B cell (primary cell): ENCODE measurements at regions not wholly inside any gene's neighbourhood (a gene's known extent, or its start where the extent isn't known, plus 50 kb on each side); places are given as distances from the start of the nearest gene placed in this dataset.

Experiments used
- ATAC-seq: fragments of 200-7000 bp; cut with Tn5 transposase; one replicate; pipeline ENCODE4 v1.10.0; 2021; ENCODE audit warnings: low read depth, mild to moderate bottlenecking, moderate number of reproducible peaks, moderate library complexity
- CTCF ChIA-PET: fragments of 350-600 bp; sonication (Branson Sonifier 250); formaldehyde crosslinking; loops from one replicate; lab custom pipeline; 2021; ENCODE audit warnings: antibody characterized with exemption, inconsistent platforms; lab: Charles Lee
- POLR2A ChIA-PET: fragments of 350-600 bp; sonication (Branson Sonifier 250); formaldehyde crosslinking; loops from one replicate; lab custom pipeline; 2021; ENCODE audit warnings: antibody characterized with exemption; lab: Charles Lee
- DNase-seq: peaks from one replicate; pipeline ENCODE4 v3.0.0; 2013
- H2AFZ ChIP-seq: 2 replicates; pipeline ENCODE4 v1.6.1; 2012; ENCODE audit warnings: mild to moderate bottlenecking, low read depth, low read length; ENCODE audit not compliant: insufficient read depth, poor library complexity, severe bottlenecking
- H3K27ac ChIP-seq, 2 donors: 1 replicate in 1 of 2; 2 replicates in 1 of 2; pipeline ENCODE4 v1.5.1; 2012 to 2013; ENCODE audit warnings: low read length in 2 of 2, mild to moderate bottlenecking in 2 of 2, moderate library complexity in 1 of 2
- H3K27me3 ChIP-seq, 4 experiments: fragments of 200-600 bp in 1 of 4; sonication (generic) in 1 of 4; replicated peaks in 1 of 4; 1 replicate in 2 of 4; 2 replicates in 2 of 4; pipeline versions ENCODE4 v1.6.1 to v1.7.0; 2013 to 2016; ENCODE audit warnings: low read length in 3 of 4, mild to moderate bottlenecking in 2 of 4, mixed read lengths in 1 of 4, moderate library complexity in 1 of 4; ENCODE audit not compliant: insufficient read depth in 4 of 4, control insufficient read depth in 3 of 4; ENCODE audit errors: control extremely low read depth in 1 of 4
- H3K36me3 ChIP-seq, 2 experiments: replicated peaks in 1 of 2; 1 replicate in 1 of 2; 2 replicates in 1 of 2; pipeline versions ENCODE4 v1.6.1 to v1.7.1; 2013; ENCODE audit warnings: low read length in 1 of 2; ENCODE audit not compliant: insufficient read depth in 2 of 2, control insufficient read depth in 1 of 2; ENCODE audit errors: control extremely low read depth in 1 of 2, extremely low read depth in 1 of 2
- H3K4me1 ChIP-seq, 2 donors: fragments of 200-600 bp in 1 of 2; sonication (generic) in 1 of 2; 1 replicate in 1 of 2; 2 replicates in 1 of 2; pipeline versions ENCODE4 v1.5.1 to v1.6.1; 2013 to 2017; ENCODE audit warnings: low read length in 2 of 2; ENCODE audit not compliant: control insufficient read depth in 2 of 2, insufficient read depth in 2 of 2
- H3K4me2 ChIP-seq: replicated peaks from 2 replicates; pipeline ENCODE3; 2012; ENCODE audit warnings: mild to moderate bottlenecking, low read depth, low read length; ENCODE audit not compliant: poor library complexity, severe bottlenecking
- H3K4me3 ChIP-seq, 5 experiments: fragments of 200-600 bp in 1 of 5; sonication (generic) in 1 of 5; 1 replicate in 3 of 5; 2 replicates in 2 of 5; pipeline versions ENCODE4 v1.5.1 to v1.7.0; 2011 to 2016; ENCODE audit warnings: low read length in 4 of 5, mild to moderate bottlenecking in 4 of 5, low read depth in 2 of 5, control low read depth in 1 of 5, moderate library complexity in 1 of 5; ENCODE audit not compliant: insufficient read depth in 1 of 5; ENCODE audit errors: control extremely low read depth in 1 of 5, extremely low read depth in 1 of 5
- H3K79me2 ChIP-seq: fragments of 200-600 bp; sonication (generic); one replicate; pipeline ENCODE4 v1.6.0; 2016; ENCODE audit warnings: low read length; ENCODE audit not compliant: control insufficient read depth, insufficient read depth
- H3K9ac ChIP-seq: fragments of 200-600 bp; sonication (generic); 2 replicates; pipeline ENCODE4 v1.6.1; 2017; ENCODE audit warnings: mild to moderate bottlenecking, low read length, moderate library complexity
- H3K9me3 ChIP-seq, 3 donors: one replicate each; pipeline versions ENCODE4 v1.6.1 to v1.7.1; 2013; ENCODE audit warnings: low read length in 2 of 3; ENCODE audit not compliant: control insufficient read depth in 2 of 3, insufficient read depth in 1 of 3; ENCODE audit errors: control extremely low read depth in 1 of 3
- H4K20me1 ChIP-seq: 2 replicates; pipeline ENCODE4 v1.6.0; 2012; ENCODE audit warnings: mild to moderate bottlenecking, low read length; ENCODE audit not compliant: insufficient read depth, control insufficient read depth, poor library complexity, severe bottlenecking
- H3K27ac Mint-ChIP-seq: one replicate; pipeline ENCODE4 v1.8.0; 2021; ENCODE audit warnings: mixed read lengths
- H3K27me3 Mint-ChIP-seq: one replicate; pipeline ENCODE4 v1.8.0; 2021; ENCODE audit warnings: mixed read lengths
- H3K4me1 Mint-ChIP-seq: one replicate; pipeline ENCODE4 v1.8.0; 2021; ENCODE audit warnings: mixed read lengths
- H3K4me3 Mint-ChIP-seq: one replicate; pipeline ENCODE4 v1.8.0; 2021; ENCODE audit warnings: mixed read lengths
- H3K9me3 Mint-ChIP-seq: one replicate; pipeline ENCODE4 v1.8.0; 2022; ENCODE audit warnings: mixed read lengths; ENCODE audit not compliant: insufficient read depth
- CTCF ChIP-seq: fragments of 200-600 bp; IDR thresholded peaks from one replicate; pipeline ENCODE4 v1.8.0; 2022; ENCODE audit warnings: antibody characterized with exemption, mild to moderate bottlenecking
- EZH2 ChIP-seq: IDR thresholded peaks from 2 replicates; pipeline ENCODE4 v1.6.1; 2012; ENCODE audit warnings: borderline replicate concordance, low read depth, mild to moderate bottlenecking, moderate library complexity, low read length; ENCODE audit not compliant: insufficient read depth, poor library complexity, severe bottlenecking
- WGBS: methylation state at CpG from one replicate; pipeline ENCODE4 v1.1.5; 2013; ENCODE audit warnings: missing lambda C conversion rate; ENCODE audit not compliant: insufficient coverage; 5-methylcytosine and 5-hydroxymethylcytosine counted together
- intact Hi-C: fragments of 100-400 bp; cut with micrococcal nuclease; formaldehyde crosslinking; loops from one replicate; pipeline ENCODE4 v1.10.0; 2022

DNA sequence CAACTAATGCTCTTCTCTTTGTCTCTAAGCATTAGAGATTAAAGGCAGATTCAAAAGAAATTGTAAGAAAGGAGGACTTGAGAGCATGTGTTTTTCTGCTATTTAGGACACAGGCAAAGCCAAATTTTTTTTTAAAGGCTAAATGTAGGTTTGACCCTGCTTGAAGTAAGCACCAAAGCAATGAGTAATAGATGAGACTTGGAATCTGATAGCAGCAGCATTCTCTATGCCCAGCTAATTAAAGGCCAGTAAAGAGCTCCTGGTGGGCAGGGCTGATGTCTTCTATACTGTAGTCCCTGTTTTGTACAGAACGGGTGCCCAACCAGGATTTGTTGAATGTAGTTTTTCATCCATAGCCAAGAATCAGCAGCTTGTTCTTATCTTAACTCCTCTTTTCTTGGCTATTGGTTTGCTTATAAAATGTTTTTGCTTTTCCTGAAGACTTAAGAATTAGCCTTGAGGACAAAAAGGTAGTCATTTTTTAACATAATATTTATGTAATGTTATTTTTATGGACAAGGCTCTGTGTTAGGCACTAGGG, 179.6 kb downstream of the LMO4 start:
- no peaks in the 10 kb centered on the region for H3K9me3 Mint-ChIP-seq
- Histone ChIP-seq H3K4me3 (no peak overlapping the region), H2AFZ (no peak overlapping the region), H3K79me2 (no peaks in the 10 kb centered on the region), H3K36me3 (no peaks in the 10 kb centered on the region), H3K4me2 (no peak overlapping the region), H4K20me1 (no peaks in the 10 kb centered on the region), H3K9me3 (peaks cover 0 to 3% (median 0%) of the 10 kb centered on the region in 3 donors), H3K4me1 (no peaks in the 10 kb centered on the region), H3K27ac (no peak overlapping the region), H3K9ac (no peak overlapping the region), H3K27me3 (no peaks in the 10 kb centered on the region)
- no peak for ATAC-seq
- WGBS = no CpG with 5 or more reads among the region's 1 CpG
- ChIA-PET POLR2A (no interaction called here), CTCF (no interaction called here)
- H3K4me3 Mint-ChIP-seq = no peak overlapping the region
- TF ChIP-seq EZH2 = no peak
- TF ChIP-seq CTCF = no peak
- H3K4me1 Mint-ChIP-seq = no peaks in the 10 kb centered on the region
- no peak for DNase-seq
- peaks cover 6% of the 10 kb centered on the region for H3K27me3 Mint-ChIP-seq
- intact Hi-C loops = no loop called here
- H3K27ac Mint-ChIP-seq = no peak overlapping the region

DNA sequence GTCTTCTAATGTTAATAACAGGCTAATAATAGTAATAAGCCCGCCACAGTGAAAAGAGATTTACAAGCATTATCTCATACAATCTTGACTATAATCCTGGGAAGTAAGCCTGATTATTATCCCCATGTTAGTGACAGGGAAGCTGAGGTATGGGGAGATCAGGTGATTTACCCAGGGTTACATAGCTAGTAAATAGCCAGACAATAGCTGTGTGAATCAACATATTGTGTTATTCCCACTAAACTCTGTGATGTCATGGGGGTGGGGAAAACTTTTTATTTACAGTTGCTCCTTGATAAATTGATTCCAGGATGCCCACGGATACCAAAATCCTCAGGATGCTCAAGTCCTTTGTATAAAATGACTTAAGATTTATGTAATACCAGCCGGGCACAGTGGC, 181.9 kb downstream of the LMO4 start:
- CTCF ChIA-PET = no interaction called here
- H3K27ac Mint-ChIP-seq = no peak overlapping the region

More for the DNA sequence above, 181.9 kb downstream of the LMO4 start:
- DNase-seq = no peak
- Histone ChIP-seq H3K36me3 (no peaks in the 10 kb centered on the region), H3K9ac (no peak overlapping the region), H2AFZ (no peak overlapping the region), H3K27me3 (no peaks in the 10 kb centered on the region), H3K27ac (no peak overlapping the region), H3K4me3 (no peak overlapping the region), H3K4me1 (no peaks in the 10 kb centered on the region), H3K9me3 (no peaks in the 10 kb centered on the region), H3K79me2 (no peaks in the 10 kb centered on the region), H4K20me1 (no peaks in the 10 kb centered on the region), H3K4me2 (no peak overlapping the region)
- no CpG with 5 or more reads among the region's 3 CpGs for WGBS
- Mint-ChIP-seq H3K4me3 (no peak overlapping the region), H3K4me1 (no peaks in the 10 kb centered on the region), H3K9me3 (no peaks in the 10 kb centered on the region), H3K27me3 (peaks cover 8% of the 10 kb centered on the region)
- TF ChIP-seq EZH2 (no peak), CTCF (no peak)
- POLR2A ChIA-PET = no interaction called here
- no peak for ATAC-seq
- intact Hi-C loops = no loop called here
